Activated T-cell treated with anti-CD3 and anti-CD28 coated beads for 48 hours (primary cell): ENCODE measurements at regions not wholly inside any gene's neighbourhood (a gene's known extent, or its start where the extent isn't known, plus 50 kb on each side); places are given as distances from the start of the nearest gene placed in this dataset.
"Not testable (repeated sequence)": the region's sequence is repeated elsewhere in the genome, so short reads cannot be mapped to it uniquely, and the experiment has no call there.

Experiments used
- DNase-seq: peaks from one replicate; pipeline ENCODE4 v3.0.0-alpha.2; 2020; ENCODE audit warnings: low read depth

GRCh38 chr18:59848002-59848401 is 51.8 kb upstream of the PMAIP1 start:
- no peak for DNase-seq

DNA sequence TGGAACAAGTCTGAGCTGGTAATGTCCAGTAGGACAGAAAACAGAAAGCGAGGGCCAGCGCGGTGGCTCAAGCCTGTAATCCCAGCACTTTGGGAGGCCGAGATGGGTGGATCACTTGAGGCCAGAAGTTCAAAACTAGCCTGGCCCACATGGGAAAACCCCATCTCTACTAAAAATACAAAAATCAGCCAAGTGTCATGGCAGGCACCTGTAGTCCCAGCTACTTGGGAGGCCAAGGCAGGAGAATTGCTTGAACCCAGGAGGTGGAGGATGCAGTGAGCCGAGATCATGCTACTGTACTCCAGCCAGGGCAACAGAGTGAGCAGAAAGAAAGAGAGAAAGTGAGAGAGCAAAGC is 52.3 kb upstream of the PMAIP1 start:
- not testable (repeated sequence) for DNase-seq

- DNase-seq, result peak; percentile 20
These were observed 52.8 kb upstream of the PMAIP1 start for GRCh38 chr18:59846814-59847490.

- no peak for DNase-seq
These were observed 56.8 kb upstream of the PMAIP1 start for GRCh38 chr18:59842947-59843346.

DNA sequence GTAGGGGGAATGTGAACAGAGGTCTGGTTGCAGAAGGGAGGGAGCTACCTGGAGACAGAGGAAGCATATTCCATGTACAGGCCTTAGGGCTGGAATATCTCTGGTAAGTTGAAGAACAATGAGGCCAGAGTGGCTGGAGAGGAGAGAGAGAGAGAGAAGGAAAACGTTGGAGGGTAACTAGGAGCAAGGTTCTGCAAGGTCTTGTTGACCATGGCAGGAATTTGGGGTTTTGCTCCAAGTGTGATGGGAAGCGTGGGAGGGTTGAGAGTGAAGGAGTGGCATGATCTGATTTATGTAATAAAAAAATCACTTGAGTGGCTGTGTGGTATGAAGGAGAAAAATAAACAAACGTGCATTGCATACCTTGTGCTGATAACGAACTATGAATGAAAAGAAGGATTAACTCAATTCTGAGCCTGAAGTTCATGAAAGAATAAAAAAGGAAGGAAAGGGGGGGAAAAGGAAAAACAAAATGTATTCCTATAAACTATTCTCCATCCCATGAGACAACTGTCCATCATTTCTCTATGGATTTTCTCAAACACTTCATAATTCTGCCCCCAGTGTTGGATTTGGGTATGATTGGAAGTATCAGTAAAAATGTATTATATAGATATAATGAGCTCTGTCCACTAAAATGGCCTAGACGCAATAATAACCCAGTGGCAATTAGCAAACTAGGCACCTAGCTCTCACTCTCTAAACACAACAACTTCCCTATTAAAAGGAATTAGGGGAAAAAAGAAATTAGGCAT is 59.7 kb upstream of the PMAIP1 start:
- DNase-seq, result no peak

GRCh38 chr18:59839246-59839645 is 60.5 kb upstream of the PMAIP1 start:
- no peak for DNase-seq

DNA sequence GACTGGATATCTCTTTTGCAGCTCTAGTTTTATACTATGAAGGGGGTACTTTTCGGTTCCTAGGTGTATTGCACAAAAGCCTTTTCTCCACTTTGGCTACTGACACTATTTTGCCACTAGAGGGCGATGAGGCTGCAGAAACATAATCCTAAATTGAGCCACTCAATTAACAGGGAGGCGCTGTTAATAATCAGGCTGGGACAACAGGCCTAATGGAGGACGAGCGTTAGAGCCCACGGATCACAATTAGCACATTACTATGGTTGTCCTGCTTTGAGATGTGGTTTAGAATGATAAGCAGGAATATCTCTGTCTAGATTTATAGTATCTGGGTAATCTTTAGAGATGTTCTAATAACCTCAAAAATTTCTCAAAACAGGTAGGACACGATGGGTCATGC is 62.2 kb upstream of the PMAIP1 start:
- DNase-seq, result peak; percentile 14

DNA sequence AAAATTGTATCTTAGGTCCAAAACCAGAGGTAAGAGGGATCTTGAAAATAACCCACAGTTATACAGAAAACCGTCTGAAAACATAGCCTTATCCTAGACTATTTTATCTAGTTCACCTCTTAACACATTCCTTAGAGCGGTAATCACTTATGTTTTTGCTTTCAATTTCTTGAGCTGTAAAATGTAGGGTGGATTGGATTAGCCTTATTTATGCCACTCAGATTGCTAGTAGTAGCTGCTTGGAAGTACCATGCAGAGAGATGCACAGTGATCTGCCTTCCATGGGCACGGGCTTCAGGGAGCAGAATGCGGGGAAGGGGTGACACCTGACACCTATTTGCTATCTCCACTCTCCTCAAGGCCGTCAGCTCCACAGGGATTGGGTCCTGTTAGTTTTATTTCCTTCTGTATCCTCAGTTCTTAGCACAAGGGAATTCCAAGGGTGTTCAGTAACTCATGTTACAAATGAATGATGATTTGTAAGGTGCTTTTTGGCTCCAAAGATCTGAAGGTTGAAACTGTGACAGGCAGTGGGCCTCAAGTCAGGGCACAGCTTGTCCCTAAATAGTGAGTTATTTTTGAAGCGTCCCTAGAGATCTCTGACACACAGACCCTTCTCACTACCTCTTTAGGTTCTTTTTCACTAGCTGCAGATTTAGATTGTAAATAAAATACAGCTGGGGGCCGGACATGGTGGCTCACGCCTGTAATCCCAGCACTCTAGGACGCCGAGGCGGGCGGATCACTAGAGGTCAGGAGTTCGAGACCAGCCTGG is 64.0 kb upstream of the PMAIP1 start:
- DNase-seq, result no peak

- no peak for DNase-seq
These were observed 65.5 kb upstream of the PMAIP1 start for GRCh38 chr18:59834267-59834666.

DNA sequence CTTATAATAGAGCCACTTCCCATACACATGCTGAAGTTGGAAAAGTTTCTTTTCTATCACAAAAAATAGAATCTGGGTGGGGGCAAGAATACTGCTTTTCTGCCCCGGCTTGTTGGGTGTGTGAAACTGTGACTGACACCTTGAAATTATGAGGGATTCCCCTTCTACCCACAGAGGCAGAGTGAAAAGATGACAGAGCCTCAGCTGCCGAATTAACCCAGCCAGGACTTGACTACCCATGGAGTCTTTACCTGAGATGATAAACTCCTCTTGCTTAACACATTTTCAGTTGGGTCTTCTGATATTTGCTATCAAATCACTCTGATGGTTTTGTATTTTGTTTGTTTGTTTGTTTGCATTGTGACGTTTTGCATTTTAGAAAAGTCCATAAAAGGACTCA is 66.0 kb upstream of the PMAIP1 start:
- no peak for DNase-seq

DNA sequence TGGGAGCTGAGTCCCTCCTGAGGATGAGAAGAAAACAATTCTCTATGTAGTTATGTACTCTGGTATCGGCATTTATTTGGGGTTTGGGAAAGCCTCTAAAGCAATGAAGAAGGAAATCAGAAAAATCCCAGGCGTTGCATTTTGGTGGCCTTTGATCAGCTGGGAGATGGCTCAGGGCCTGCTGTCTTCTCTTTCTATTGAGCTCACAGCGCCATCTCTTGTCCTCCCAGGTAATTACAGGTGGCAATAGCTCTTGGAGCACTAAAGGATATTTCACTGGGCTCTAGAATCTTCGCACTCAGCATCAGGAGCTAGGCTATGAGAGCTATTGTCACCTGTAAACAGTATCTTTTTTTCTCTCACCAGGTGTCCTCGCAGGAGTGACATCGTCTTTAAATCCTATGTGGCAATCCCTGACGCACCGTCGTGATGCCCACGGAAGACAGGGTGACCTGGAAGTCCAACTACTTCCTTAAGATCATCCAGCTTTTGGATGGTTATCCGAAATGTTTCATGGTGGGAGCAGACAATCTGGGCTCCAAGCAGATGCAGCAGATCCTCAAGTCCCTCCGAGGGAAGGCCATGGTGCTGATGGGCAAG is 76.1 kb upstream of the PMAIP1 start:
- DNase-seq, result peak; percentile 30

GRCh38 chr18:59822612-59823550 is 76.9 kb upstream of the PMAIP1 start:
- no peak for DNase-seq

GRCh38 chr18:59821983-59822382 is 77.8 kb upstream of the PMAIP1 start:
- no peak for DNase-seq

- DNase-seq, result no peak
These were observed 79.1 kb upstream of the PMAIP1 start for GRCh38 chr18:59820663-59821062.

DNA sequence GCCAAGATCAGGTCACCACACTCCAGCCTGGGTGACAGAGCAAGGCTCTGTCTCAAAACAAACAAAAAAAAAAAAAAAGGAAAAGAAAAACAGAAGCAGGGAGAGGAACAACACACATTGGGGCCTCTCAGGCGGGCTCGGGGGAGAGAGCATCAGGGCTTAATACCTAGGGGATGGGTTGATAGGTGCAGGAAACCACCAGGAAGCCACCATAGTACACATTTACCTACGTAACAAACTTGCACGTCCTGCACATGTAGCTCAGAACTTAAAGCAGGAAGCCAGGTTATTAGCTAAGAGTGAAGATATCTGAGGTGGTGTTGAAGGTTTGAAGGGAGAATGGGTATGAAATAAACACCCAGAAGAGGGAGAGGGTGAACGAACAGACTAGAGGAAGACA is 81.0 kb upstream of the PMAIP1 start:
- no peak for DNase-seq

GRCh38 chr18:59814891-59815290 is 84.9 kb upstream of the PMAIP1 start:
- no peak for DNase-seq

DNA sequence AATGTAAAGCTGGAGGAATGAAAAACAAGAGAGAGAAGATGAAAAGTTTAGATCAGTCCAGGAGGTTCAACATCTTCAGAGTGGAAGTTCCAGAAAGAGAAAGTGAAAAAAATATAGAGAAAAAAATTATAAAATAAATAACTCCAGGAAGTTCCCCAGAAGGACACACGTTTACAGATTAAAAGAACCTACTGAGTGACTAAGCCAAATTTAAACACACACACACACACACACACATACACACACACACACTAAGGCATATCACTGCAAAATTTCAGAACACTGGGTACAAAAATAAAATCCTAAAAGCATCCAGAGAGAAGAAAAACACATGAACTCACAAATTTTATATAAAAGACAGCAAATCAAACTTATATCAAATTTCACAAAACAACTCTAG is 85.9 kb upstream of the PMAIP1 start:
- no peak for DNase-seq

DNA sequence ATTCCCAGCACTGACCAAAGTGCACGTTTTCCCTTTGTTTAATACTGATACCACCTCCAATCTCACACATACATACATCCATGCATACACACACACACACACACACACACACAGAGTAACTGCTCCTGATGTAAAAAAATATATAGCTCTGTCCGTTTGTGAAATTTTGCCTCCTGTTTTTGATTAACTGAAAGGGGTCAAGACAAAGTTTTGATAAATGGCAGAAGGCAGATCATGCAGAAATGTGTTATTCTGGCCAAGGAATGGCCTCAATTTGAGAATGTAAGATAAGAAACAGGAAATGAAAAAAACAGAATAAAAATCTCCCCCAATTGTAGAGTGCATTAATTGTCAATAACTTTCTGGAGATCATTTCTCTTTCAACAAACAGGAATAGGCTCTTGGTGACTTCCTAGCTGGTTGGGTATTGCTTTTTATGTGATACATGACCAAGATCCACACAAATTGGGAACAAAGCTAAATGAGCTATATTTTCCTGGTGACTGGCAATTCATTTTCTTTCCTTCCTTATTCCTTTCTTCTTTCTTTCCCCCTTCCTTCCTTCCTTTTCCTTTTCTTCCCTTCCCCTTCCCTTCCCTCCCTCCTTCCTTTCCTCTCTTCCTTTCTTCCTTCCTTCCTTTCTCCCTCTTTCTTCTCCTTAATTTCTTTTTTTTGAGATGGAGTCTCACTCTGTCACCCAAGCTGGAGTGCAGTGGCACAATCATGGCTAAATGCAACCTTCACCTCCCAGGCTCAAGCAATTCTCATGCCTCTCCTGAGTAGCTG is 88.9 kb upstream of the PMAIP1 start:
- DNase-seq, result no peak

- no peak for DNase-seq
These were observed 89.6 kb upstream of the PMAIP1 start for GRCh38 chr18:59810183-59810582.

DNA sequence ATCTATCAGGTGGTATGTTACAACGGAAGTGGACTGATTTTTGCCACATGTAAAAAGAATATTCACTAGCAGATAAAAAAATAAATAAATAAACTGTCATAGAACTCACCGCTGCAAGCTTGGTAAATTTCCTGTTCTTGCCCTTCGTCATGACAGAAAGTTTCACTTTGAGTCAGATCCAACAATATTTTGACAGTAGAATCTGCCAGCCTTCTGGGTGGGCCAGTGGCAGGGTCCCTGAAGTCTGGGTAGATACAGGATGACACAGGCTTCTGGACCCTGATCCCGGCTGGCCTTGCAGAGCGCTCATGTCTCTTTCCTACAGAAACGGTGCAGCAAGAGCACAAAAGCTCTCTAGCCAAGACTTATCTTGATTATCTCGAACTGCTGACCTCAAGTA is 97.8 kb upstream of the PMAIP1 start:
- no peak for DNase-seq

DNA sequence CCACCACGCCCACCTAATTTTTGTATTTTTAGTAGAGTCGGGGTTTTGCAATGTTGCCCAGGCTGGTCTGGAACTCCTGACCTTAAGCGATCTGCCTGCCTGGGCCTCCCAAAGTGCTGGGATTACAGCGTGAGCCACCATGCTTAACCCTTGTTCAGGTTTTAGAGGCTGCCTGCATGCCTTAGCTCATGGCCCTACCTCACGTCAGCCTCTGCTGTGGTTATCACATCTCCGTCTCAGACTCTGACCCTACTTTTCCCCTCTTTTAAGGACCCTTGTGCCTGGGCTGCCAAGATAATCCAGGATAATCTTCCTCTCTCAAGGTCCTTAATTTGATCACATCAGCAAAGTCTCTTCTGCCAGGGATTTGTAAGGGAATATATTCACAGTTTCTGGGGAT is 98.2 kb upstream of the PMAIP1 start:
- no peak for DNase-seq
